HG03469 (cell line): ENCODE measurements at regions not wholly inside any gene's neighbourhood (a gene's known extent, or its start where the extent isn't known, plus 50 kb on each side); places are given as distances from the start of the nearest gene placed in this dataset.
"Not testable (repeated sequence)": the region's sequence is repeated elsewhere in the genome, so short reads cannot be mapped to it uniquely, and the experiment has no call there.

Source experiments
- ATAC-seq: cut with Tn5 transposase; IDR thresholded peaks from one replicate; pipeline ENCODE4 v1.9.1; 2021; ENCODE audit warnings: mild to moderate bottlenecking, moderate library complexity, moderate number of reproducible peaks; ENCODE audit not compliant: unreplicated experiment

DNA sequence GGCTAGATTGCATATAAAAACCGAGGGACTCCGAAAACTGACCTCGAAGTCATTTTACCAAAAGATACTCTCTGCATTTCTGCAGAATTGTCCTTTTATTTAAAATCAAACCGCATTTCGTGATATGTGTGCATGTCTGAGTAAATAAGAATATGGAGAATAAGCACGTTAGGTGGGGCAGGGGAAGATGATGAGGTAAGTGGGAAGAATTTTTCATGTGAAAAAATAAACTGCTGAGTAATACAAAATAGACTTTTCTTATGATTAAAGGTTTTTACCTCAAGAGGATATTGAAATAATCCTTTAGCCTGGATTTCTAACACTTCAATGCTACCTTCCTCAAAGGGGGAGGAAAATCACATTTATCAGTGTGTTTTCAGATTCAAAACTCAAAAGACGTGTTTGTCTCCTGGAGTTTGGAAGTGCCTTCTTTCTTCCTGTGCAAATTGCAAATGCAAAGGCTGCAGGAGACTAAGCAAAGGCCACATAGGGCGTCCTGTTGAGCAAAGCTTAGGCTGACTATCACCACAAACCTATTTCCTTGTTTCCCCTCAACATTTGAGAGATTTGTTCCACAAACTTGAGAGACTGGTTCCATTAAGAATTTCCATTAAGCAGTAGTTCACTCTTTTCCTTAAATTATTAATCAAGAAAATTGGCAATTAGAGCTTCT lies 813.5 kb downstream of the MCTP2 start:
- ATAC-seq: no peak

- no peak for ATAC-seq
Observed at GRCh38 chr15:95051861-95052260, 820.5 kb downstream of the MCTP2 start.

GRCh38 chr15:95059346-95059905 lies 828.1 kb downstream of the MCTP2 start:
- ATAC-seq: no peak

- ATAC-seq: no peak
Observed at GRCh38 chr15:95068701-95069521, 837.5 kb downstream of the MCTP2 start.

- no peak for ATAC-seq
Observed at GRCh38 chr15:95075792-95076677, 844.7 kb downstream of the MCTP2 start.

GRCh38 chr15:95076678-95076990 lies 845.3 kb downstream of the MCTP2 start:
- no peak for ATAC-seq

DNA sequence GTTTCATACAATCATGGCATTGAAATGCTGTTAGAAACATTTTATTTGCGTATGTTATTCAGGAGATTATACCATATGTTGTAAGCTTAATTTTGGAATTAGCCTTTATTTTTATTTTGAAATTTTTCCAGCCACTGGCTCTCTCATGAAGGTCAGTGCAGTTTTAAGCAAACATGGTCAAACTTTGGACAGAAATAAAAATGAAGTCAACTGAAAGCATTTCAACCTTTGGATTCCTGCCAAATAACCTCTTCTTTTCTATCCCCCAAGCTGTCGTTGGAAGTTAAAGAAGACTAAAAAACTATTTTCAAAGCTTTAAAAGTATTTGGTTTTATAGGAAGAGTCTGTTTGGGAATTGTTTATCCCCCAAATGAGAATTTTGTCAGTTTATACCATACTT lies 846.6 kb downstream of the MCTP2 start:
- ATAC-seq: no peak

GRCh38 chr15:95080228-95080627 lies 848.9 kb downstream of the MCTP2 start:
- ATAC-seq: not testable (repeated sequence)

DNA sequence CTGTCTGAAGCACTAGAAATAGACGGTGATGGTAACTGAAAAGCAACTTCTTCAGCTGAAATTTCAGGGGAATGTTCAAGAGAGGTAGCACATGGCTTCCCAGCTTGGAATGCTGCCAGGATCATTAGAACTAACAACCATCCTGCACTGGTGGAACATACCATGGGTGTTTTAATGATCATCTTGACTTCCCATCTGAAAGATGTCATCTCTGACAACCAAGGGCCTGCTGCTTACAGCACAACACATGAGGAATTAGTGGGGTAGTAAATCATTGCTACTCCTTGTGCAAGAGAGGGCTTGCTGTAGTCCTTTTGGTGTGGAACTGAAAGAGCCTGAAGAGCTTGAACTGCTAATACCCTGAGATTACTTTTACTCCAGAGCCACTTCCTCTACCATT lies 853.7 kb downstream of the MCTP2 start:
- ATAC-seq: no peak

- no peak for ATAC-seq
Observed at GRCh38 chr15:95086531-95087252, 855.3 kb downstream of the MCTP2 start.

DNA sequence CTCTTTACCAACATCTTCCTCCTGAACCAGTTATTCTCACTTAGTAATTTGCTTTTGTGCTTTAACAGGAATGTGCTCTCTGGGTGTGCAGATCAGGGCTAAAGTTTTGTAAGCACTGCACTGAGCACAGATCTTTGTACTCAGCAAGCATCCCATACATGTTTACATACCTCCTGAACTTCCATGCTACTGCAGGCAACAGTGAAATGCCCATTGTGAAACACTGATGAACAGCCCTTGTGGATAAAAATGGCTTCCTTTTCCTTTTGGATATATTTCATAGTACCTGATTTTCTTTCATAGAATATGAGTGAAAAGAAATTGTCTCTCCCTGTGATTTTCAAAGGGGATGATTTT lies 855.9 kb downstream of the MCTP2 start:
- ATAC-seq: no peak

GRCh38 chr15:95091444-95091843 lies 860.1 kb downstream of the MCTP2 start:
- ATAC-seq: no peak

- ATAC-seq: no peak
Observed at GRCh38 chr15:95095250-95095649, 863.9 kb downstream of the MCTP2 start.

DNA sequence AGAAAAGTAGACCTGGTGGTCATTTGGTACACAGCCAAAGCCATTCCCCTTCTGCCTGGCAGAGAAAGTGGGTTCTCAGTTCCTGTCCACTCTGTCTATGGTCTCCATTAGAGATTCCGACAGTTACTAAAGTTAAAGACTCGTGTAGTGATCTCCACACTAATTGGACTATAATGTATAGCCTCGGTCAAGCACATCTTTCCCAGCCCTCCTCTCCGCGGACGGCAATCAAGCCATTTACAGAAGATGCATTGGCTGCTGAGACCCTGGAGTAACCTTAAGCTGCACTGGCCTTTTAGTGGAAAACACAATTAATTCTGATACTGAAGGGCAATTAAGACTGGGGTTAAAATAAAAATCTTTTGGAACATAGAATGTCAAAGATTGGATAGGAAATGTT lies 865.3 kb downstream of the MCTP2 start:
- ATAC-seq: no peak

- no peak for ATAC-seq
Observed at GRCh38 chr15:95097361-95097760, 866.0 kb downstream of the MCTP2 start.

GRCh38 chr15:95105229-95105628 lies 873.9 kb downstream of the MCTP2 start:
- ATAC-seq: no peak

GRCh38 chr15:95106801-95107200 lies 875.4 kb downstream of the MCTP2 start:
- no peak for ATAC-seq

- no peak for ATAC-seq
Observed at GRCh38 chr15:95108673-95109072, 877.3 kb downstream of the MCTP2 start.

- no peak for ATAC-seq
Observed at GRCh38 chr15:95111969-95112368, 880.6 kb downstream of the MCTP2 start.

- ATAC-seq: no peak
Observed at GRCh38 chr15:95113041-95113440, 881.7 kb downstream of the MCTP2 start.
